ENCODE measurements at regions not wholly inside any gene's neighbourhood (a gene's known extent, or its start where the extent isn't known, plus 50 kb on each side); places are given as distances from the start of the nearest gene placed in this dataset.
A peak's percentile ranks its signal among the peaks of the same experiment; 100 is the strongest.

- Histone ChIP-seq H3K4me3 (ENCODE audit: insufficient read depth, low read depth, low read length) (no peak overlapping the region), H3K36me3 (replicated peaks; ENCODE audit: control insufficient read depth, insufficient read depth, low read length) (no peaks in the 10 kb centered on the region), H3K27me3 (ENCODE audit: control insufficient read depth, insufficient read depth, low read length) (no peaks in the 10 kb centered on the region)
- DNase-seq, result peak; percentile 29
Measured at GRCh38 chr2:105691947-105692390, 52.7 kb upstream of the NCK2 start.

GRCh38 chr2:105690566-105690965, 54.1 kb upstream of the NCK2 start:
- Histone ChIP-seq H3K36me3 (replicated peaks; ENCODE audit: control insufficient read depth, insufficient read depth, low read length) (no peaks in the 10 kb centered on the region), H3K27me3 (ENCODE audit: control insufficient read depth, insufficient read depth, low read length) (no peaks in the 10 kb centered on the region), H3K4me3 (ENCODE audit: insufficient read depth, low read depth, low read length) (no peak overlapping the region)
- DNase-seq, result no peak

GRCh38 chr2:105689484-105689883, 55.2 kb upstream of the NCK2 start:
- DNase-seq, result no peak
- Histone ChIP-seq H3K36me3 (replicated peaks; ENCODE audit: control insufficient read depth, insufficient read depth, low read length) (no peaks in the 10 kb centered on the region), H3K4me3 (ENCODE audit: insufficient read depth, low read depth, low read length) (no peak overlapping the region), H3K27me3 (ENCODE audit: control insufficient read depth, insufficient read depth, low read length) (no peaks in the 10 kb centered on the region)

GRCh38 chr2:105688946-105689345, 55.8 kb upstream of the NCK2 start:
- Histone ChIP-seq H3K36me3 (replicated peaks; ENCODE audit: control insufficient read depth, insufficient read depth, low read length) (no peaks in the 10 kb centered on the region), H3K4me3 (ENCODE audit: insufficient read depth, low read depth, low read length) (no peak overlapping the region)
- DNase-seq, result no peak

GRCh38 chr2:105686588-105686987, 58.1 kb upstream of the NCK2 start:
- H3K27me3 ChIP-seq (ENCODE audit: control insufficient read depth, insufficient read depth, low read length), result no peaks in the 10 kb centered on the region
- no peak for DNase-seq
- H3K4me3 ChIP-seq (ENCODE audit: insufficient read depth, low read depth, low read length), result no peak overlapping the region
- H3K36me3 ChIP-seq (replicated peaks; ENCODE audit: control insufficient read depth, insufficient read depth, low read length), result no peaks in the 10 kb centered on the region

More at GRCh38 chr2:105688946-105689345, 55.8 kb upstream of the NCK2 start:
- no peaks in the 10 kb centered on the region for H3K27me3 ChIP-seq (ENCODE audit: control insufficient read depth, insufficient read depth, low read length)

GRCh38 chr2:105683011-105683492, 61.7 kb upstream of the NCK2 start:
- DNase-seq, result no peak
- Histone ChIP-seq H3K4me3 (ENCODE audit: insufficient read depth, low read depth, low read length) (no peak overlapping the region), H3K36me3 (replicated peaks; ENCODE audit: control insufficient read depth, insufficient read depth, low read length) (no peaks in the 10 kb centered on the region), H3K27me3 (ENCODE audit: control insufficient read depth, insufficient read depth, low read length) (no peaks in the 10 kb centered on the region; the same call in 1 of the 2 replicates)

GRCh38 chr2:105682401-105682800, 62.3 kb upstream of the NCK2 start:
- no peak for DNase-seq
- no peaks in the 10 kb centered on the region; the same call in 1 of the 2 replicates for H3K27me3 ChIP-seq (ENCODE audit: control insufficient read depth, insufficient read depth, low read length)
- no peak overlapping the region for H3K4me3 ChIP-seq (ENCODE audit: insufficient read depth, low read depth, low read length)
- H3K36me3 ChIP-seq (replicated peaks; ENCODE audit: control insufficient read depth, insufficient read depth, low read length), result no peaks in the 10 kb centered on the region

- Histone ChIP-seq H3K4me3 (ENCODE audit: insufficient read depth, low read depth, low read length) (no peak overlapping the region), H3K27me3 (ENCODE audit: control insufficient read depth, insufficient read depth, low read length) (no peaks in the 10 kb centered on the region; the same call in 1 of the 2 replicates), H3K36me3 (replicated peaks; ENCODE audit: control insufficient read depth, insufficient read depth, low read length) (no peaks in the 10 kb centered on the region)
- no peak for DNase-seq
Measured at GRCh38 chr2:105681927-105682326, 62.8 kb upstream of the NCK2 start.

- no peak overlapping the region for H3K4me3 ChIP-seq (ENCODE audit: insufficient read depth, low read depth, low read length)
- no peak for DNase-seq
- H3K27me3 ChIP-seq (ENCODE audit: control insufficient read depth, insufficient read depth, low read length), result no peaks in the 10 kb centered on the region; the same call in 1 of the 2 replicates
- H3K36me3 ChIP-seq (replicated peaks; ENCODE audit: control insufficient read depth, insufficient read depth, low read length), result no peaks in the 10 kb centered on the region
Measured at GRCh38 chr2:105680357-105680756, 64.4 kb upstream of the NCK2 start.

- Histone ChIP-seq H3K27me3 (ENCODE audit: control insufficient read depth, insufficient read depth, low read length) (no peaks in the 10 kb centered on the region; the same call in 1 of the 2 replicates), H3K4me3 (ENCODE audit: insufficient read depth, low read depth, low read length) (no peak overlapping the region), H3K36me3 (replicated peaks; ENCODE audit: control insufficient read depth, insufficient read depth, low read length) (no peaks in the 10 kb centered on the region)
- DNase-seq, result no peak
Measured at GRCh38 chr2:105678346-105678745, 66.4 kb upstream of the NCK2 start.

- H3K4me3 ChIP-seq (ENCODE audit: insufficient read depth, low read depth, low read length), result no peak overlapping the region
- DNase-seq, result no peak
- H3K27me3 ChIP-seq (ENCODE audit: control insufficient read depth, insufficient read depth, low read length), result no peaks in the 10 kb centered on the region; the same call in 1 of the 2 replicates
- H3K36me3 ChIP-seq (replicated peaks; ENCODE audit: control insufficient read depth, insufficient read depth, low read length), result no peaks in the 10 kb centered on the region
Measured at GRCh38 chr2:105677901-105678300, 66.8 kb upstream of the NCK2 start.

GRCh38 chr2:105675841-105676240, 68.9 kb upstream of the NCK2 start:
- no peaks in the 10 kb centered on the region; the same call in 1 of the 2 replicates for H3K27me3 ChIP-seq (ENCODE audit: control insufficient read depth, insufficient read depth, low read length)
- no peaks in the 10 kb centered on the region for H3K36me3 ChIP-seq (replicated peaks; ENCODE audit: control insufficient read depth, insufficient read depth, low read length)
- no peak for DNase-seq
- no peak overlapping the region for H3K4me3 ChIP-seq (ENCODE audit: insufficient read depth, low read depth, low read length)

GRCh38 chr2:105674859-105675541, 69.7 kb upstream of the NCK2 start:
- H3K36me3 ChIP-seq (replicated peaks; ENCODE audit: control insufficient read depth, insufficient read depth, low read length), result no peaks in the 10 kb centered on the region
- no peak for DNase-seq
- no peak overlapping the region for H3K4me3 ChIP-seq (ENCODE audit: insufficient read depth, low read depth, low read length)
- H3K27me3 ChIP-seq (ENCODE audit: control insufficient read depth, insufficient read depth, low read length), result no peaks in the 10 kb centered on the region

GRCh38 chr2:105674401-105674800, 70.3 kb upstream of the NCK2 start:
- Histone ChIP-seq H3K36me3 (replicated peaks; ENCODE audit: control insufficient read depth, insufficient read depth, low read length) (no peaks in the 10 kb centered on the region), H3K27me3 (ENCODE audit: control insufficient read depth, insufficient read depth, low read length) (no peaks in the 10 kb centered on the region), H3K4me3 (ENCODE audit: insufficient read depth, low read depth, low read length) (no peak overlapping the region)
- no peak for DNase-seq

GRCh38 chr2:105671156-105671555, 73.6 kb upstream of the NCK2 start:
- no peaks in the 10 kb centered on the region for H3K27me3 ChIP-seq (ENCODE audit: control insufficient read depth, insufficient read depth, low read length)
- no peak for DNase-seq

More at GRCh38 chr2:105671156-105671555, 73.6 kb upstream of the NCK2 start:
- Histone ChIP-seq H3K4me3 (ENCODE audit: insufficient read depth, low read depth, low read length) (no peak overlapping the region), H3K36me3 (replicated peaks; ENCODE audit: control insufficient read depth, insufficient read depth, low read length) (no peaks in the 10 kb centered on the region)
